Mammary epithelial cell (primary cell): ENCODE measurements at regions not wholly inside any gene's neighbourhood (a gene's known extent, or its start where the extent isn't known, plus 50 kb on each side); places are given as distances from the start of the nearest gene placed in this dataset.

Source experiments
- CTCF ChIP-seq, 2 donors: IDR thresholded peaks in 1 of 2; conservative IDR thresholded peaks in 1 of 2; 2 replicates each; pipeline ENCODE4 v1.5.1; 2011 to 2012; ENCODE audit warnings: inconsistent platforms in 2 of 2, low read length in 2 of 2, mild to moderate bottlenecking in 2 of 2, control low read depth in 1 of 2, low read depth in 1 of 2; ENCODE audit not compliant: insufficient read depth in 1 of 2; ENCODE audit errors: extremely low read depth in 1 of 2
- EZH2 ChIP-seq: IDR thresholded peaks from 2 replicates; pipeline ENCODE4 v1.6.1; 2012; ENCODE audit warnings: low read length, inconsistent platforms, borderline replicate concordance

- TF ChIP-seq EZH2 = no peak
- no peak for TF ChIP-seq CTCF (conservative IDR thresholded peaks at IDR 0.05 in 1 of 2, IDR thresholded peaks at IDR 0.05 in 1 of 2; ENCODE audit: extremely low read depth in 1 of 2, insufficient read depth in 1 of 2, low read depth in 1 of 2, low read length in 2 of 2)
Observed at GRCh38 chr11:121933694-121934093, 182.3 kb downstream of the BLID start.
